GM06990 (cell line): ENCODE measurements at regions not wholly inside any gene's neighbourhood (a gene's known extent, or its start where the extent isn't known, plus 50 kb on each side); places are given as distances from the start of the nearest gene placed in this dataset.

Source experiments
- DNase-seq: peaks from one replicate; pipeline ENCODE4 v3.0.0-alpha.2; 2011; ENCODE audit not compliant: insufficient read length; ENCODE audit errors: extremely low read depth
- H3K27me3 ChIP-seq: replicated peaks from 2 replicates; pipeline ENCODE4 v1.6.0; 2011; ENCODE audit warnings: low read length; ENCODE audit not compliant: control insufficient read depth, insufficient read depth
- H3K36me3 ChIP-seq: 2 replicates; pipeline ENCODE4 v1.5.1; 2011; ENCODE audit warnings: low read length; ENCODE audit not compliant: control insufficient read depth, insufficient read depth
- H3K4me3 ChIP-seq: replicated peaks from 2 replicates; pipeline ENCODE4 v1.5.1; 2011; ENCODE audit warnings: low read depth, mild to moderate bottlenecking, control low read depth, low read length
- TF ChIP-seq, protein P1 (sequence below): IDR thresholded peaks from 2 replicates; pipeline ENCODE4 v1.5.1; 2011; ENCODE audit warnings: low read length, control low read depth, mild to moderate bottlenecking, inconsistent platforms; ENCODE audit not compliant: insufficient read depth, poor library complexity, severe bottlenecking

- Histone ChIP-seq H3K36me3 (no peaks in the 10 kb centered on the region), H3K4me3 (no peak overlapping the region)
- TF ChIP-seq, protein P1, sequence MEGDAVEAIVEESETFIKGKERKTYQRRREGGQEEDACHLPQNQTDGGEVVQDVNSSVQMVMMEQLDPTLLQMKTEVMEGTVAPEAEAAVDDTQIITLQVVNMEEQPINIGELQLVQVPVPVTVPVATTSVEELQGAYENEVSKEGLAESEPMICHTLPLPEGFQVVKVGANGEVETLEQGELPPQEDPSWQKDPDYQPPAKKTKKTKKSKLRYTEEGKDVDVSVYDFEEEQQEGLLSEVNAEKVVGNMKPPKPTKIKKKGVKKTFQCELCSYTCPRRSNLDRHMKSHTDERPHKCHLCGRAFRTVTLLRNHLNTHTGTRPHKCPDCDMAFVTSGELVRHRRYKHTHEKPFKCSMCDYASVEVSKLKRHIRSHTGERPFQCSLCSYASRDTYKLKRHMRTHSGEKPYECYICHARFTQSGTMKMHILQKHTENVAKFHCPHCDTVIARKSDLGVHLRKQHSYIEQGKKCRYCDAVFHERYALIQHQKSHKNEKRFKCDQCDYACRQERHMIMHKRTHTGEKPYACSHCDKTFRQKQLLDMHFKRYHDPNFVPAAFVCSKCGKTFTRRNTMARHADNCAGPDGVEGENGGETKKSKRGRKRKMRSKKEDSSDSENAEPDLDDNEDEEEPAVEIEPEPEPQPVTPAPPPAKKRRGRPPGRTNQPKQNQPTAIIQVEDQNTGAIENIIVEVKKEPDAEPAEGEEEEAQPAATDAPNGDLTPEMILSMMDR = no peak
Measured at GRCh38 chr3:3641877-3642455, 157.3 kb upstream of the LRRN1 start.

GRCh38 chr3:3639078-3639477 lies 160.2 kb upstream of the LRRN1 start:
- H3K36me3 ChIP-seq = no peaks in the 10 kb centered on the region
- DNase-seq = no peak
- no peaks in the 10 kb centered on the region; the same call in 1 of the 2 replicates for H3K27me3 ChIP-seq
- no peak overlapping the region for H3K4me3 ChIP-seq
- TF ChIP-seq, protein P1 = no peak

More at GRCh38 chr3:3641877-3642455, 157.3 kb upstream of the LRRN1 start:
- H3K27me3 ChIP-seq = no peaks in the 10 kb centered on the region; the same call in 1 of the 2 replicates
- DNase-seq = no peak

- TF ChIP-seq, protein P1 = no peak
Measured at GRCh38 chr3:3636815-3637214, 162.4 kb upstream of the LRRN1 start.

DNA sequence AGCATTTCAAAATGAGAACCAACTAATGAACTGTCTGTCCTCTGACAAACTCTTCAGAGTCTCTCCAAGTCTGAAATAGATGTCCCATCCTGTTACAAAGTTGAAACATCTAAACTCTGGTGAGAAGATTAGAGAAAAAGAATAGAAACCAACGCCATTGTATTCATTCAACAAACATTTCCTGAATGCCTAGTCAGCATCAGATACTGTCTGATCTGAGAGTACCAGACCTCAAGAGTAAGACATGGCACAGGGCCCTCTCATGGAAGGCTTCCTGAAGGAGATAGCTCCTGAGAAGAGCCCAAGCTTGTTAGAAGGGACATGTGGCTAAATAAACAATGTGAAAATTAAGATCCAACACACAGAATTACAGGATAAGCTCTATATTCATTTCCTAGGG lies 164.1 kb upstream of the LRRN1 start:
- Histone ChIP-seq H3K4me3 (no peak overlapping the region), H3K36me3 (no peaks in the 10 kb centered on the region), H3K27me3 (no peaks in the 10 kb centered on the region; the same call in 1 of the 2 replicates)
- TF ChIP-seq, protein P1 = no peak
- DNase-seq = no peak

More at GRCh38 chr3:3636815-3637214, 162.4 kb upstream of the LRRN1 start:
- Histone ChIP-seq H3K36me3 (no peaks in the 10 kb centered on the region), H3K27me3 (no peaks in the 10 kb centered on the region; the same call in 1 of the 2 replicates), H3K4me3 (no peak overlapping the region)
- no peak for DNase-seq

DNA sequence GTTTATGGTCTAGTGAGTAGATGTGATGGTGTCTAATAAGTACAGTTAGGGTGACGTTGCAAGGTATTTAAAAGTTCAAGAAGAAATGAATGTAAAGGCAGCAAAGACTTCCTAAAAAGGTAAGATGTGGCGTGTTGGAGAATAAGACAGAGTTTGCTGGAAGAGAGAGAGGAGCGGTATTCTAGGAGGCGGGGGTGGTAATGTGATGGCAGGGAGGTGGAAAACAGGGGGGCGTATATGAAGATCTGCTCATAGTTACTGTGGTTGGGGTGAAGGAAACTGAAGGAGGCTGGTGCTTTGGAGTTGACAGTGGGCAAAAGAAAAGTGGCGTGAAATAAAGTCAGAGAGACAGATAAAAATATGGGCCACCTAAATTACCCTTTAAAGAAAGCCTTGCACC lies 164.9 kb upstream of the LRRN1 start:
- no peak for DNase-seq
- no peak overlapping the region for H3K4me3 ChIP-seq
- TF ChIP-seq, protein P1 = no peak
- no peaks in the 10 kb centered on the region; the same call in 1 of the 2 replicates for H3K27me3 ChIP-seq
- no peaks in the 10 kb centered on the region for H3K36me3 ChIP-seq
